ENCODE measurements at regions not wholly inside any gene's neighbourhood (a gene's known extent, or its start where the extent isn't known, plus 50 kb on each side); places are given as distances from the start of the nearest gene placed in this dataset.

DNA sequence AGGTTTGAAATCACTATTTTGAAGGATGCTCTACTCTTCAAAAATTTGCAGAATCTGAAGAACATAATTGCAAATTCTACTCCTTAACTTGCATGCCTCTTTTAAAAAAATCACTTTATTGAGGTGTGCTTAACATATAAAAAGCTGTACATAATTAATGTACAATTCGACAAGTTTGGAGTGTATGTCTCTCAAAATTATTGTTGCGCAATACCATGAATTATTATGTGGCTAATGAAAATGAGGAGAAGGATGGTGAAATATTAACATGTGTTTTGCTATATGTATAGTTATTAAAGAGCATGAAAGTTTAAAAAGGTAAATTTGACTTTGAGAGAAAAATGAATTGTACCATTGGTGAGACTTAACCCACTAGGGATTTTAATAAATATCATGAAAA, 187.2 kb upstream of the MALRD1 start:
- no peak for DNase-seq (ENCODE audit: low read depth)
- H3K4me3 ChIP-seq (ENCODE audit: low read length) = no peak overlapping the region
- TF ChIP-seq CTCF (conservative IDR thresholded peaks at IDR 0.05; ENCODE audit: low read length) = no peak

DNA sequence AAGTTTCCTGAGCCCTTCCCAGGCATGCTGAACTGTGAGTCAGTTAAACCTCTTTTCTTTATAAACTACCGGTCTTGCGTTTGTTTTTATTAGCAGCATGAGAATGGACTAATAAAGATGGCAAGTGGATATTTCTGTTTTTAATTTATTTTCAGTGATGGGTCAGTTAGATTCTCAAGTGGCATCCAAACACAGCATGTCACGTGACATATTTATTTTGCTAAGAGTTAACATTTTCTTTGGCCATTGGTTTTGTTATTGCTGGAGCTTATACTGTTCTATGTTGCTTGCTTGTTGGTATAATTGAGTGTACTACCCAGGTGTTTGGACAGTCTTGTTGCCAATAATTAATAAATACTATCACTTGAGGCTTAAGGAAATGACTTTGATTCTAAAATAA, 181.7 kb upstream of the MALRD1 start:
- no peak overlapping the region for H3K4me3 ChIP-seq (ENCODE audit: low read length)
- DNase-seq (ENCODE audit: low read depth) = no peak
- TF ChIP-seq CTCF (conservative IDR thresholded peaks at IDR 0.05; ENCODE audit: low read length) = no peak

- DNase-seq (ENCODE audit: low read depth) = no peak
- TF ChIP-seq CTCF (conservative IDR thresholded peaks at IDR 0.05; ENCODE audit: low read length) = no peak
- no peak overlapping the region for H3K4me3 ChIP-seq (ENCODE audit: low read length)
These were observed 179.7 kb upstream of the MALRD1 start for GRCh38 chr10:18868919-18869318.

GRCh38 chr10:18875477-18875876, 173.1 kb upstream of the MALRD1 start:
- no peak for DNase-seq (ENCODE audit: low read depth)
- TF ChIP-seq CTCF (conservative IDR thresholded peaks at IDR 0.05; ENCODE audit: low read length) = no peak
- H3K4me3 ChIP-seq (ENCODE audit: low read length) = no peak overlapping the region

- TF ChIP-seq CTCF (conservative IDR thresholded peaks at IDR 0.05; ENCODE audit: low read length) = no peak
These were observed 169.3 kb upstream of the MALRD1 start for GRCh38 chr10:18879284-18879683.

DNA sequence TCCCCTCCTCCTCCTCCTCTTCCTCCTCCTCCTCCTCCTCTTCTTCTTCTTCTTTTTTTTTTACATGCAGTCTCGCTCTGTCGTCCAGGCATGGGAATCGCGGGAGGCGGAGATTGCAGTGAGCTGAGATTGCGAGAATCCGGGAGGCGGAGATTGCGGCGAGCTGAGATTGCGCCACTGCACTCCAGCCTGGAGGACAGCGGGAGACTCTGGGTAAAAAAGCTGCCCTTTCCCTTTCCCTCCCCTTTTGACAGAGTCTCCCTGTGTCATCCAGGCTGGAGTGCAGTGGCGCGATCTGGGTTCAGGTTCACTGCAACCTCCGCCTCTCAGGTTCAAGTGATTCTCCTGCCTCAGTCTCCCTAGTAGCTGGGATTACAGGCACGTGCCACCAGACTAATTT, 168.1 kb upstream of the MALRD1 start:
- no peak for TF ChIP-seq CTCF (conservative IDR thresholded peaks at IDR 0.05; ENCODE audit: low read length)
- no peak overlapping the region for H3K4me3 ChIP-seq (ENCODE audit: low read length)
- no peak for DNase-seq (ENCODE audit: low read depth)

More at GRCh38 chr10:18879284-18879683, 169.3 kb upstream of the MALRD1 start:
- no peak overlapping the region for H3K4me3 ChIP-seq (ENCODE audit: low read length)
- no peak for DNase-seq (ENCODE audit: low read depth)

GRCh38 chr10:18886102-18886501, 162.5 kb upstream of the MALRD1 start:
- DNase-seq (ENCODE audit: low read depth) = no peak
- H3K4me3 ChIP-seq (ENCODE audit: low read length) = no peak overlapping the region
- TF ChIP-seq CTCF (conservative IDR thresholded peaks at IDR 0.05; ENCODE audit: low read length) = no peak
